PFSK-1 (cell line): ENCODE measurements at regions not wholly inside any gene's neighbourhood (a gene's known extent, or its start where the extent isn't known, plus 50 kb on each side); places are given as distances from the start of the nearest gene placed in this dataset.

Experiments
- FOXP2 ChIP-seq: optimal IDR thresholded peaks from 2 replicates; pipeline ENCODE3; 2011; ENCODE audit warnings: borderline replicate concordance, control low read depth, inconsistent platforms; ENCODE audit not compliant: insufficient read depth; ENCODE audit errors: extremely low read length, extremely low read depth
- POLR2AphosphoS5 ChIP-seq: IDR thresholded peaks from 2 replicates; pipeline ENCODE4 v1.6.1; 2012; ENCODE audit warnings: low read depth, mild to moderate bottlenecking, control low read depth, low read length, moderate library complexity
- REST ChIP-seq, 2 experiments: IDR thresholded peaks; 2 replicates each; pipeline versions ENCODE4 v1.6.1 to v1.8.0; 2011 to 2012; ENCODE audit warnings: low read depth in 2 of 2, low read length in 2 of 2, control low read depth in 1 of 2, inconsistent platforms in 1 of 2, mild to moderate bottlenecking in 1 of 2, moderate library complexity in 1 of 2; ENCODE audit not compliant: insufficient read depth in 1 of 2
- SIN3A ChIP-seq: IDR thresholded peaks from 2 replicates; pipeline ENCODE4 v1.6.1; 2012; ENCODE audit warnings: mild to moderate bottlenecking, low read length, moderate library complexity, borderline replicate concordance; ENCODE audit not compliant: insufficient read depth
- TAF1 ChIP-seq: IDR thresholded peaks from 2 replicates; pipeline ENCODE4 v1.6.1; 2012; ENCODE audit warnings: low read length, control low read depth, borderline replicate concordance; ENCODE audit not compliant: insufficient read depth

GRCh38 chr13:76012091-76012721 is 376.1 kb downstream of the LMO7 start:
- TF ChIP-seq FOXP2 = no peak
- TF ChIP-seq TAF1 = no peak
- TF ChIP-seq SIN3A = no peak
- no peak for TF ChIP-seq REST (IDR thresholded peaks at IDR 0.05; ENCODE audit: insufficient read depth in 1 of 2, low read depth in 2 of 2, low read length in 2 of 2)
- TF ChIP-seq POLR2AphosphoS5 = no peak

- TF ChIP-seq SIN3A (no peak), POLR2AphosphoS5 (no peak), FOXP2 (no peak), TAF1 (no peak), REST (IDR thresholded peaks at IDR 0.05; ENCODE audit: insufficient read depth in 1 of 2, low read depth in 2 of 2, low read length in 2 of 2) (no peak)
Observed at GRCh38 chr13:76009267-76009890, 373.2 kb downstream of the LMO7 start.

GRCh38 chr13:76004416-76004815 is 368.3 kb downstream of the LMO7 start:
- no peak for TF ChIP-seq REST (IDR thresholded peaks at IDR 0.05; ENCODE audit: insufficient read depth in 1 of 2, low read depth in 2 of 2, low read length in 2 of 2)
- TF ChIP-seq SIN3A = no peak
- no peak for TF ChIP-seq FOXP2
- no peak for TF ChIP-seq POLR2AphosphoS5
- TF ChIP-seq TAF1 = no peak

GRCh38 chr13:76000131-76000530 is 364.0 kb downstream of the LMO7 start:
- TF ChIP-seq TAF1 (no peak), POLR2AphosphoS5 (no peak), FOXP2 (no peak), SIN3A (no peak), REST (IDR thresholded peaks at IDR 0.05; ENCODE audit: insufficient read depth in 1 of 2, low read depth in 2 of 2, low read length in 2 of 2) (no peak)

- TF ChIP-seq REST (IDR thresholded peaks at IDR 0.05; ENCODE audit: insufficient read depth in 1 of 2, low read depth in 2 of 2, low read length in 2 of 2) = no peak
Observed at GRCh38 chr13:75996582-75996981, 360.5 kb downstream of the LMO7 start.
